ENCODE measurements at regions not wholly inside any gene's neighbourhood (a gene's known extent, or its start where the extent isn't known, plus 50 kb on each side); places are given as distances from the start of the nearest gene placed in this dataset.

GRCh38 chr5:105922574-105922973 is 1748.2 kb downstream of the EFNA5 start:
- Histone ChIP-seq H3K27me3 (ENCODE audit: control insufficient read depth, insufficient read depth, low read length) (no peaks in the 10 kb centered on the region), H3K4me3 (ENCODE audit: low read length in 3 of 3) (no peak overlapping the region), H3K36me3 (ENCODE audit: control insufficient read depth in 2 of 3, insufficient read depth in 3 of 3, low read length in 3 of 3) (no peaks in the 10 kb centered on the region), H3K9ac (ENCODE audit: low read length in 3 of 3) (no peak overlapping the region), H3K27ac (ENCODE audit: low read depth in 2 of 2, low read length in 2 of 2) (no peak overlapping the region), H3K9me3 (ENCODE audit: control insufficient read depth in 2 of 3, insufficient read depth in 1 of 3, low read length in 3 of 3) (no peaks in the 10 kb centered on the region), H3K4me1 (ENCODE audit: control insufficient read depth in 2 of 3, insufficient read depth in 2 of 3, low read depth in 1 of 3, low read length in 3 of 3) (no peaks in the 10 kb centered on the region)
- TF ChIP-seq, protein P1, sequence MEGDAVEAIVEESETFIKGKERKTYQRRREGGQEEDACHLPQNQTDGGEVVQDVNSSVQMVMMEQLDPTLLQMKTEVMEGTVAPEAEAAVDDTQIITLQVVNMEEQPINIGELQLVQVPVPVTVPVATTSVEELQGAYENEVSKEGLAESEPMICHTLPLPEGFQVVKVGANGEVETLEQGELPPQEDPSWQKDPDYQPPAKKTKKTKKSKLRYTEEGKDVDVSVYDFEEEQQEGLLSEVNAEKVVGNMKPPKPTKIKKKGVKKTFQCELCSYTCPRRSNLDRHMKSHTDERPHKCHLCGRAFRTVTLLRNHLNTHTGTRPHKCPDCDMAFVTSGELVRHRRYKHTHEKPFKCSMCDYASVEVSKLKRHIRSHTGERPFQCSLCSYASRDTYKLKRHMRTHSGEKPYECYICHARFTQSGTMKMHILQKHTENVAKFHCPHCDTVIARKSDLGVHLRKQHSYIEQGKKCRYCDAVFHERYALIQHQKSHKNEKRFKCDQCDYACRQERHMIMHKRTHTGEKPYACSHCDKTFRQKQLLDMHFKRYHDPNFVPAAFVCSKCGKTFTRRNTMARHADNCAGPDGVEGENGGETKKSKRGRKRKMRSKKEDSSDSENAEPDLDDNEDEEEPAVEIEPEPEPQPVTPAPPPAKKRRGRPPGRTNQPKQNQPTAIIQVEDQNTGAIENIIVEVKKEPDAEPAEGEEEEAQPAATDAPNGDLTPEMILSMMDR (IDR thresholded peaks at IDR 0.05; ENCODE audit: borderline replicate concordance, extremely low read depth, insufficient read depth): no peak
- intact Hi-C loops (cut with DNase I): no loop called here
- FAIRE-seq (no peak), DNase-seq (no peak)

GRCh38 chr5:105922080-105922479 is 1748.7 kb downstream of the EFNA5 start:
- DNase-seq: no peak
- Histone ChIP-seq H3K9me3 (ENCODE audit: control insufficient read depth in 2 of 3, insufficient read depth in 1 of 3, low read length in 3 of 3) (no peaks in the 10 kb centered on the region), H3K4me1 (ENCODE audit: control insufficient read depth in 2 of 3, insufficient read depth in 2 of 3, low read depth in 1 of 3, low read length in 3 of 3) (no peaks in the 10 kb centered on the region), H3K36me3 (ENCODE audit: control insufficient read depth in 2 of 3, insufficient read depth in 3 of 3, low read length in 3 of 3) (no peaks in the 10 kb centered on the region), H3K27ac (ENCODE audit: low read depth in 2 of 2, low read length in 2 of 2) (no peak overlapping the region), H3K27me3 (ENCODE audit: control insufficient read depth, insufficient read depth, low read length) (no peaks in the 10 kb centered on the region), H3K4me3 (ENCODE audit: low read length in 3 of 3) (no peak overlapping the region), H3K9ac (ENCODE audit: low read length in 3 of 3) (no peak overlapping the region)
- intact Hi-C loops (cut with DNase I): no loop called here
- TF ChIP-seq, protein P1 (IDR thresholded peaks at IDR 0.05; ENCODE audit: borderline replicate concordance, extremely low read depth, insufficient read depth): no peak
- no peak for FAIRE-seq

- Histone ChIP-seq H3K4me3 (ENCODE audit: low read length in 3 of 3) (no peak overlapping the region), H3K9ac (ENCODE audit: low read length in 3 of 3) (no peak overlapping the region), H3K36me3 (ENCODE audit: control insufficient read depth in 2 of 3, insufficient read depth in 3 of 3, low read length in 3 of 3) (no peaks in the 10 kb centered on the region), H3K4me1 (ENCODE audit: control insufficient read depth in 2 of 3, insufficient read depth in 2 of 3, low read depth in 1 of 3, low read length in 3 of 3) (no peaks in the 10 kb centered on the region), H3K27me3 (ENCODE audit: control insufficient read depth, insufficient read depth, low read length) (no peaks in the 10 kb centered on the region), H3K9me3 (ENCODE audit: control insufficient read depth in 2 of 3, insufficient read depth in 1 of 3, low read length in 3 of 3) (no peaks in the 10 kb centered on the region), H3K27ac (ENCODE audit: low read depth in 2 of 2, low read length in 2 of 2) (no peak overlapping the region)
- intact Hi-C loops (cut with DNase I): no loop called here
- TF ChIP-seq, protein P1 (IDR thresholded peaks at IDR 0.05; ENCODE audit: borderline replicate concordance, extremely low read depth, insufficient read depth): no peak
- DNase-seq (peak in 3 of 5 donors; percentile 11 to 80 (median 63)), FAIRE-seq (no peak)
Observed at GRCh38 chr5:105917189-105917588, 1753.5 kb downstream of the EFNA5 start.

DNA sequence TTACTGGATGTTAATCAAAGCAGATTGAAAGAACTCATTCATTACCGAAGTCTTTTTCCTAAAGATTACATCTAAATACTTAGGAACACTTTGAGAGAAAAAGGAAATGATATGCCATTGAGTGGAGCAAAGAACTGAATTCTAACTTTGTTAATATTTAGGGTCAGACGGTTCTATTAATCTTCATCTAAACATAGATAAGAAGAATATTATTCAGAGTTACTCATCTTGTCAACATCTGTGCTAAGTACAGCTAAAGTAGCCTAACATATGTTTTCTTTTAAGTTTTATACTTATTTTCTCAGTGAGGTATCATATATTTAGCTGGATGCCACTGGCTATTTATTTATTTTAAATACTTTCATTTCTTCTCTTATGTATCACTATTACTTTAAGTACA is 1763.7 kb downstream of the EFNA5 start:
- H3K9ac ChIP-seq (ENCODE audit: low read length in 3 of 3): no peak overlapping the region
- DNase-seq (no peak), FAIRE-seq (no peak)
- H3K27ac ChIP-seq (ENCODE audit: low read depth in 2 of 2, low read length in 2 of 2): no peak overlapping the region
- no peaks in the 10 kb centered on the region for H3K27me3 ChIP-seq (ENCODE audit: control insufficient read depth, insufficient read depth, low read length)
- H3K4me3 ChIP-seq (ENCODE audit: low read length in 3 of 3): no peak overlapping the region
- no peaks in the 10 kb centered on the region for H3K36me3 ChIP-seq (ENCODE audit: control insufficient read depth in 2 of 3, insufficient read depth in 3 of 3, low read length in 3 of 3)
- intact Hi-C loops (cut with DNase I): no loop called here
- no peaks in the 10 kb centered on the region for H3K9me3 ChIP-seq (ENCODE audit: control insufficient read depth in 2 of 3, insufficient read depth in 1 of 3, low read length in 3 of 3)
- TF ChIP-seq, protein P1 (IDR thresholded peaks at IDR 0.05; ENCODE audit: borderline replicate concordance, extremely low read depth, insufficient read depth): no peak
- H3K4me1 ChIP-seq (ENCODE audit: control insufficient read depth in 2 of 3, insufficient read depth in 2 of 3, low read depth in 1 of 3, low read length in 3 of 3): no peaks in the 10 kb centered on the region
